Hepatocyte (in vitro differentiated cells): ENCODE measurements at regions not wholly inside any gene's neighbourhood (a gene's known extent, or its start where the extent isn't known, plus 50 kb on each side); places are given as distances from the start of the nearest gene placed in this dataset.

Source experiments
- DNase-seq: peaks from one replicate; pipeline ENCODE4 v3.0.0-alpha.2; 2016; ENCODE audit warnings: low spot score
- H2AFZ ChIP-seq: fragments of 200-600 bp; sonication (generic); 2 replicates; pipeline ENCODE4 v1.6.0; 2016; ENCODE audit warnings: antibody characterized with exemption, mild to moderate bottlenecking
- H3K27ac ChIP-seq: fragments of 200-600 bp; sonication (generic); 2 replicates; pipeline ENCODE4 v1.5.1; 2016; ENCODE audit warnings: mild to moderate bottlenecking
- H3K27me3 ChIP-seq: fragments of 200-600 bp; sonication (generic); 2 replicates; pipeline ENCODE4 v1.6.1; 2016
- H3K36me3 ChIP-seq: fragments of 200-600 bp; sonication (generic); replicated peaks from 2 replicates; pipeline ENCODE4 v1.5.1; 2016; ENCODE audit warnings: low read depth; ENCODE audit not compliant: insufficient read depth
- H3K4me1 ChIP-seq: fragments of 200-600 bp; sonication (generic); 2 replicates; pipeline ENCODE4 v1.5.1; 2016; ENCODE audit warnings: mild to moderate bottlenecking, moderate library complexity; ENCODE audit not compliant: insufficient read depth
- H3K4me2 ChIP-seq: fragments of 200-600 bp; sonication (generic); 2 replicates; pipeline ENCODE4 v1.6.0; 2016
- H3K4me3 ChIP-seq: fragments of 200-600 bp; sonication (generic); 2 replicates; pipeline ENCODE4 v1.5.1; 2016; ENCODE audit warnings: mild to moderate bottlenecking
- H3K79me2 ChIP-seq: fragments of 200-600 bp; sonication (generic); 2 replicates; pipeline ENCODE4 v1.6.0; 2017; ENCODE audit warnings: mild to moderate bottlenecking
- H3K9me2 ChIP-seq: fragments of 200-600 bp; sonication (generic); replicated peaks from 2 replicates; pipeline ENCODE4 v1.6.0; 2017; ENCODE audit warnings: mild to moderate bottlenecking; ENCODE audit not compliant: insufficient read depth
- H3K9me3 ChIP-seq: fragments of 200-600 bp; sonication (generic); 2 replicates; pipeline ENCODE4 v1.5.1; 2016; ENCODE audit warnings: low read depth, mild to moderate bottlenecking
- H4K20me1 ChIP-seq: fragments of 200-600 bp; sonication (generic); 2 replicates; pipeline ENCODE4 v1.6.0; 2016; ENCODE audit warnings: mild to moderate bottlenecking; ENCODE audit not compliant: insufficient read depth, poor library complexity, severe bottlenecking
- EZH2 ChIP-seq: fragments of 200-600 bp; sonication (generic); IDR thresholded peaks from 2 replicates; pipeline ENCODE4 v1.6.1; 2016; ENCODE audit warnings: antibody characterized with exemption, mild to moderate bottlenecking, borderline replicate concordance
- EZH2phosphoT487 ChIP-seq: fragments of 200-600 bp; sonication (generic); IDR thresholded peaks from one replicate; pipeline ENCODE4 v1.6.1; 2018; ENCODE audit warnings: antibody characterized with exemption, mild to moderate bottlenecking, low read depth, moderate library complexity; ENCODE audit not compliant: unreplicated experiment, severe bottlenecking
- WGBS: methylation state at CpG from one replicate; pipeline ENCODE4 v1.1.6; 2016; ENCODE audit warnings: low lambda C conversion rate; ENCODE audit errors: missing lambda C conversion rate; 5-methylcytosine and 5-hydroxymethylcytosine counted together
- TF ChIP-seq, protein P1 (sequence below): fragments of 200-600 bp; sonication (generic); IDR thresholded peaks from 2 replicates; pipeline ENCODE4 v1.5.1; 2016; ENCODE audit warnings: antibody characterized with exemption, mild to moderate bottlenecking; ENCODE audit not compliant: poor library complexity

DNA sequence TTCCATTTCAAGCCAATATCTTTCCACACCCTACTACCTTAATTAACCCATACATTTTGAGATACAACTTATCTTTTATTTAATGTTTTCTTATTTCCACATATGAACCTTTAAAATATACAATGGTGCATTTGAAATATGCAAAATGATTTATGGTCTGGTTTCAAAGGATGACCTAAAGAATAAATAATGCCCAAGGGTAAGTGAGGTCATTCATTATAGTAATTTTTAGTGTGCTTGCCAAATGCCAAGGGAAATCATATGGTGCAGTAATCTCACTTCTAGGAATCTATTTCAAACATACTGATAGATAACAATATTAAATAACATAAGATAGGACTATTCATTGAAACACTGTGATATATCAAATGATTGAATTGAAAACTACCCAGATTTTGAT lies 1055.4 kb downstream of the AGBL1 start:
- H3K4me2 ChIP-seq, result no peak overlapping the region
- TF ChIP-seq, protein P1, sequence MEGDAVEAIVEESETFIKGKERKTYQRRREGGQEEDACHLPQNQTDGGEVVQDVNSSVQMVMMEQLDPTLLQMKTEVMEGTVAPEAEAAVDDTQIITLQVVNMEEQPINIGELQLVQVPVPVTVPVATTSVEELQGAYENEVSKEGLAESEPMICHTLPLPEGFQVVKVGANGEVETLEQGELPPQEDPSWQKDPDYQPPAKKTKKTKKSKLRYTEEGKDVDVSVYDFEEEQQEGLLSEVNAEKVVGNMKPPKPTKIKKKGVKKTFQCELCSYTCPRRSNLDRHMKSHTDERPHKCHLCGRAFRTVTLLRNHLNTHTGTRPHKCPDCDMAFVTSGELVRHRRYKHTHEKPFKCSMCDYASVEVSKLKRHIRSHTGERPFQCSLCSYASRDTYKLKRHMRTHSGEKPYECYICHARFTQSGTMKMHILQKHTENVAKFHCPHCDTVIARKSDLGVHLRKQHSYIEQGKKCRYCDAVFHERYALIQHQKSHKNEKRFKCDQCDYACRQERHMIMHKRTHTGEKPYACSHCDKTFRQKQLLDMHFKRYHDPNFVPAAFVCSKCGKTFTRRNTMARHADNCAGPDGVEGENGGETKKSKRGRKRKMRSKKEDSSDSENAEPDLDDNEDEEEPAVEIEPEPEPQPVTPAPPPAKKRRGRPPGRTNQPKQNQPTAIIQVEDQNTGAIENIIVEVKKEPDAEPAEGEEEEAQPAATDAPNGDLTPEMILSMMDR, result no peak
- TF ChIP-seq EZH2phosphoT487 (no peak), EZH2 (no peak)
- H4K20me1 ChIP-seq, result no peaks in the 10 kb centered on the region
- H3K4me1 ChIP-seq, result no peaks in the 10 kb centered on the region
- no peaks in the 10 kb centered on the region for H3K36me3 ChIP-seq
- H2AFZ ChIP-seq, result no peak overlapping the region
- H3K79me2 ChIP-seq, result no peaks in the 10 kb centered on the region
- no peak overlapping the region for H3K4me3 ChIP-seq
- no peaks in the 10 kb centered on the region for H3K27me3 ChIP-seq
- H3K9me2 ChIP-seq, result no peaks in the 10 kb centered on the region
- no peaks in the 10 kb centered on the region for H3K9me3 ChIP-seq
- no peak overlapping the region for H3K27ac ChIP-seq
- no peak for DNase-seq

DNA sequence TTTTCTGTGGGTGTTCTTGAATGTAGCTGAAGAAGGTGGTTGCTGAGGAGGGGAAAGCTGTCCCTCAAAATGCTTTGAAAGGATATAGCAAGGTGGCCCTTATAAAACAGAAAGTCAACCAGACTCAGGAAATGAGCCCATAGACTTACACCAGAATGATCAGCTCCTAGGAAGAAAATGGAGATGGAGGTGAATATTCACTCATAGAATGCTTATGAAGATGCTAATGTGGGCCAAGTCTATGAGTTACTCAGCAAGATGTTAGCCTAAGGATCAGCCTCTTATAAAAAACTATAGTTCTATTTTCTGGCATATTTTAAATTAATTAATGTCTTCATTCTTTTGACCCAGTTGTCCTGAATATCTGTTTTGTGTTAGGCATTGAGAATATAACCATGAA lies 1054.0 kb downstream of the AGBL1 start:
- H3K27me3 ChIP-seq, result no peaks in the 10 kb centered on the region
- no peaks in the 10 kb centered on the region for H3K79me2 ChIP-seq

DNA sequence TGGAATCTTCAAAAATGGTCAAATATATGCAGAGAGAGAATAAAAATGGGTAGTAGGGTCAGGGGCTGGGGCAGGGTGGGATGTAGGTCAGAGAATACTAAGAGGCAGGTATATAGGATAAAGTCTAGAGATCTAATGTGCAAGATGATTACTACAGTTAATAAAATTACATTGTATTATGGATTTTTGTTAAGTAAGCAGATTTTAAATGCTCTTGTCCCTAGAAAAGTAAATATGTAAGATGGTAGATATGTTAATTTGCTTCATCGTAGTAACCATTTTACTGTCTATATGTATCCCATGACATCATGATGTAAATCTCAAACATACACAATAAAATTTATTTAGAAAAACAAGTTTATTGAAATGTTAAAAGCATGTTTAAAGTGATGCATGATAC lies 1051.4 kb downstream of the AGBL1 start:
- Histone ChIP-seq H2AFZ (no peak overlapping the region), H3K27ac (no peak overlapping the region), H4K20me1 (no peaks in the 10 kb centered on the region), H3K27me3 (no peaks in the 10 kb centered on the region), H3K9me3 (no peaks in the 10 kb centered on the region), H3K79me2 (no peaks in the 10 kb centered on the region), H3K9me2 (no peaks in the 10 kb centered on the region), H3K4me1 (no peaks in the 10 kb centered on the region), H3K4me2 (no peak overlapping the region), H3K4me3 (no peak overlapping the region), H3K36me3 (no peaks in the 10 kb centered on the region)
- DNase-seq, result no peak
- 92% methylated on average over 1 of the region's 1 CpG for WGBS
- TF ChIP-seq, protein P1, result no peak
- TF ChIP-seq EZH2phosphoT487, result no peak
- no peak for TF ChIP-seq EZH2

More for the DNA sequence above, 1054.0 kb downstream of the AGBL1 start:
- no peaks in the 10 kb centered on the region for H4K20me1 ChIP-seq
- H3K9me2 ChIP-seq, result no peaks in the 10 kb centered on the region
- no peak overlapping the region for H3K4me2 ChIP-seq
- no peaks in the 10 kb centered on the region for H3K4me1 ChIP-seq
- H3K9me3 ChIP-seq, result no peaks in the 10 kb centered on the region
- TF ChIP-seq, protein P1, result no peak
- no peak overlapping the region for H2AFZ ChIP-seq
- H3K27ac ChIP-seq, result no peak overlapping the region
- no peak overlapping the region for H3K4me3 ChIP-seq
- H3K36me3 ChIP-seq, result no peaks in the 10 kb centered on the region
- no peak for DNase-seq

DNA sequence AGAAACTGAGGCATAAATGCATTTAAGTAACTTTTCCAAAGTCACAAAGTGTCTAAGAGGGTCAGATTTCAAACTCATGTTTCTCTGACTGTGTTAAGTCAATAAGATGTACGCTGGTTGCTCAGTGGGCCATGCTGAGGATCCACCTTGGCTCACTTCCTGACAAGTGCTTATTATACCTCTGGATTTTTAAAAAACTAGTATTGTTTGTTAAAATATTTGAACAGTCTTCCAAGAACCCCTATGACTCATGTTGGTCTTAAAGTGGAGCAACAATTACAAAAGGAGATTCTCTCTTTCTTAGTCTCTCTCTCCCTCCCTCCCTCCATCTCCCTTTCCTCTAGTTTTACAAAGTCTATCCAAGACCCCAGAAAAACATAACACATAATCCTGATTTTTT lies 1050.2 kb downstream of the AGBL1 start:
- H3K79me2 ChIP-seq, result no peaks in the 10 kb centered on the region

More for the DNA sequence above, 1050.2 kb downstream of the AGBL1 start:
- Histone ChIP-seq H3K9me2 (no peaks in the 10 kb centered on the region), H3K4me1 (no peaks in the 10 kb centered on the region), H4K20me1 (no peaks in the 10 kb centered on the region), H3K4me2 (no peak overlapping the region), H2AFZ (no peak overlapping the region), H3K9me3 (no peaks in the 10 kb centered on the region), H3K27ac (no peak overlapping the region), H3K27me3 (no peaks in the 10 kb centered on the region), H3K4me3 (no peak overlapping the region), H3K36me3 (no peaks in the 10 kb centered on the region)
- TF ChIP-seq, protein P1, result no peak
- TF ChIP-seq EZH2, result no peak
- no peak for TF ChIP-seq EZH2phosphoT487
- no peak for DNase-seq
- WGBS, result 80% methylated on average over 1 of the region's 1 CpG
